PC-3 (cell line): ENCODE measurements at regions not wholly inside any gene's neighbourhood (a gene's known extent, or its start where the extent isn't known, plus 50 kb on each side); places are given as distances from the start of the nearest gene placed in this dataset.

Experiments
- CTCF ChIP-seq: fragments of 300-600 bp; sonication (generic); conservative IDR thresholded peaks from 2 replicates; pipeline ENCODE4 v1.5.1; 2017; ENCODE audit warnings: antibody characterized with exemption, low read depth, mild to moderate bottlenecking, low read length
- EZH2phosphoT487 ChIP-seq: fragments of 300-600 bp; sonication (generic); IDR thresholded peaks from 2 replicates; pipeline ENCODE4 v1.6.1; 2018; ENCODE audit warnings: mild to moderate bottlenecking, antibody characterized with exemption, low read length, borderline replicate concordance

- no peak for TF ChIP-seq CTCF
- TF ChIP-seq EZH2phosphoT487 = no peak
These were observed 108.3 kb upstream of the KIRREL3 start for GRCh38 chr11:127108838-127109237.
